ENCODE measurements at regions not wholly inside any gene's neighbourhood (a gene's known extent, or its start where the extent isn't known, plus 50 kb on each side); places are given as distances from the start of the nearest gene placed in this dataset.

GRCh38 chr2:59233920-59234319 is 992.8 kb upstream of the FANCL start:
- Histone ChIP-seq H3K4me2 (ENCODE audit: low read length) (no peak overlapping the region), H2AFZ (ENCODE audit: low read depth, low read length) (no peak overlapping the region), H3K27me3 (ENCODE audit: insufficient read depth, low read depth, low read length) (no peaks in the 10 kb centered on the region), H3K9me3 (ENCODE audit: low read length) (no peaks in the 10 kb centered on the region), H3K9ac (ENCODE audit: low read length) (no peak overlapping the region), H3K27ac (ENCODE audit: low read length) (no peak overlapping the region), H3K79me2 (replicated peaks; ENCODE audit: insufficient read depth, low read length) (no peaks in the 10 kb centered on the region), H3F3A (ENCODE audit: insufficient read depth, low read length, poor library complexity, severe bottlenecking) (no peaks in the 10 kb centered on the region), H3K36me3 (ENCODE audit: insufficient read depth, low read length) (no peaks in the 10 kb centered on the region), H3K4me3 (ENCODE audit: low read length) (no peak overlapping the region), H3K9me2 (ENCODE audit: insufficient read depth, low read length) (no peaks in the 10 kb centered on the region), H4K20me1 (ENCODE audit: insufficient read depth) (no peaks in the 10 kb centered on the region)
- no peak for TF ChIP-seq RAD21 (conservative IDR thresholded peaks at IDR 0.05)
- no peak for TF ChIP-seq CTCF (IDR thresholded peaks at IDR 0.05; ENCODE audit: poor library complexity, severe bottlenecking)
- TF ChIP-seq POLR2AphosphoS5 (IDR thresholded peaks at IDR 0.05): no peak
- TF ChIP-seq TAF1 (IDR thresholded peaks at IDR 0.05; ENCODE audit: low read depth): no peak
- TF ChIP-seq EZH2 (IDR thresholded peaks at IDR 0.05; ENCODE audit: borderline replicate concordance, insufficient read depth, low read length, poor library complexity, severe bottlenecking): no peak
- TF ChIP-seq REST (IDR thresholded peaks at IDR 0.05; ENCODE audit: borderline replicate concordance): no peak
- no peak for TF ChIP-seq SMC3 (conservative IDR thresholded peaks at IDR 0.05; ENCODE audit: poor library complexity)
- TF ChIP-seq EP300 (conservative IDR thresholded peaks at IDR 0.05; ENCODE audit: poor library complexity, severe bottlenecking): no peak
- TF ChIP-seq MXI1 (conservative IDR thresholded peaks at IDR 0.05; ENCODE audit: poor library complexity, severe bottlenecking): no peak

- no peaks in the 10 kb centered on the region for H3K36me3 ChIP-seq (ENCODE audit: insufficient read depth, low read length)
- no peaks in the 10 kb centered on the region for H4K20me1 ChIP-seq (ENCODE audit: insufficient read depth)
- H3K27me3 ChIP-seq (ENCODE audit: insufficient read depth, low read depth, low read length): no peaks in the 10 kb centered on the region
- H3K9ac ChIP-seq (ENCODE audit: low read length): no peak overlapping the region
- no peak overlapping the region for H2AFZ ChIP-seq (ENCODE audit: low read depth, low read length)
- no peak for TF ChIP-seq TAF1 (IDR thresholded peaks at IDR 0.05; ENCODE audit: low read depth)
- TF ChIP-seq EZH2 (IDR thresholded peaks at IDR 0.05; ENCODE audit: borderline replicate concordance, insufficient read depth, low read length, poor library complexity, severe bottlenecking): no peak
- TF ChIP-seq EP300 (conservative IDR thresholded peaks at IDR 0.05; ENCODE audit: poor library complexity, severe bottlenecking): no peak
- TF ChIP-seq POLR2AphosphoS5 (IDR thresholded peaks at IDR 0.05): no peak
- TF ChIP-seq REST (IDR thresholded peaks at IDR 0.05; ENCODE audit: borderline replicate concordance): no peak
- TF ChIP-seq RAD21 (conservative IDR thresholded peaks at IDR 0.05): no peak
- TF ChIP-seq SMC3 (conservative IDR thresholded peaks at IDR 0.05; ENCODE audit: poor library complexity): no peak
- TF ChIP-seq CTCF (IDR thresholded peaks at IDR 0.05; ENCODE audit: poor library complexity, severe bottlenecking): no peak
- no peak for TF ChIP-seq MXI1 (conservative IDR thresholded peaks at IDR 0.05; ENCODE audit: poor library complexity, severe bottlenecking)
- H3K9me2 ChIP-seq (ENCODE audit: insufficient read depth, low read length): no peaks in the 10 kb centered on the region
- H3F3A ChIP-seq (ENCODE audit: insufficient read depth, low read length, poor library complexity, severe bottlenecking): no peaks in the 10 kb centered on the region
- H3K9me3 ChIP-seq (ENCODE audit: low read length): no peaks in the 10 kb centered on the region
- H3K4me3 ChIP-seq (ENCODE audit: low read length): no peak overlapping the region
- no peak overlapping the region for H3K4me2 ChIP-seq (ENCODE audit: low read length)
- H3K27ac ChIP-seq (ENCODE audit: low read length): no peak overlapping the region
- H3K79me2 ChIP-seq (replicated peaks; ENCODE audit: insufficient read depth, low read length): no peaks in the 10 kb centered on the region
These were observed 992.3 kb upstream of the FANCL start for GRCh38 chr2:59233448-59233847.
